ENCODE measurements at regions not wholly inside any gene's neighbourhood (a gene's known extent, or its start where the extent isn't known, plus 50 kb on each side); places are given as distances from the start of the nearest gene placed in this dataset.

- no peak for DNase-seq (ENCODE audit: low read depth)
- no peak overlapping the region for H3K4me3 ChIP-seq (ENCODE audit: control insufficient read depth, low read depth, low read length)
- TF ChIP-seq CTCF (conservative IDR thresholded peaks at IDR 0.05; ENCODE audit: control insufficient read depth, insufficient read depth, low read depth, low read length) = no peak
Measured at GRCh38 chr6:110043366-110043994, 65.4 kb downstream of the GPR6 start.

GRCh38 chr6:110044096-110044495, 66.0 kb downstream of the GPR6 start:
- no peak for TF ChIP-seq CTCF (conservative IDR thresholded peaks at IDR 0.05; ENCODE audit: control insufficient read depth, insufficient read depth, low read depth, low read length)
- no peak overlapping the region for H3K4me3 ChIP-seq (ENCODE audit: control insufficient read depth, low read depth, low read length)
- DNase-seq (ENCODE audit: low read depth) = no peak

GRCh38 chr6:110044622-110045021, 66.5 kb downstream of the GPR6 start:
- no peak for TF ChIP-seq CTCF (conservative IDR thresholded peaks at IDR 0.05; ENCODE audit: control insufficient read depth, insufficient read depth, low read depth, low read length)
- no peak for DNase-seq (ENCODE audit: low read depth)
- H3K4me3 ChIP-seq (ENCODE audit: control insufficient read depth, low read depth, low read length) = no peak overlapping the region

GRCh38 chr6:110048221-110048875, 70.2 kb downstream of the GPR6 start:
- H3K4me3 ChIP-seq (ENCODE audit: control insufficient read depth, low read depth, low read length) = no peak overlapping the region
- TF ChIP-seq CTCF (conservative IDR thresholded peaks at IDR 0.05; ENCODE audit: control insufficient read depth, insufficient read depth, low read depth, low read length) = no peak
- DNase-seq (ENCODE audit: low read depth) = no peak

- DNase-seq (ENCODE audit: low read depth) = no peak
- H3K4me3 ChIP-seq (ENCODE audit: control insufficient read depth, low read depth, low read length) = no peak overlapping the region
- no peak for TF ChIP-seq CTCF (conservative IDR thresholded peaks at IDR 0.05; ENCODE audit: control insufficient read depth, insufficient read depth, low read depth, low read length)
Measured at GRCh38 chr6:110049696-110050439, 71.8 kb downstream of the GPR6 start.

Measured in fibroblast of mammary gland (primary cell).